Thyroid gland (tissue), 4 donors: ENCODE measurements at regions not wholly inside any gene's neighbourhood (a gene's known extent, or its start where the extent isn't known, plus 50 kb on each side); places are given as distances from the start of the nearest gene placed in this dataset.

Experiments used
- DNase-seq, 2 donors: peaks; one replicate each; pipeline ENCODE4 v3.0.0-alpha.2; 2019
- H3K27ac ChIP-seq, 3 donors: fragments of 200-600 bp; sonication (generic); 1 replicate in 2 of 3; 2 replicates in 1 of 3; pipeline ENCODE4 v1.5.1; 2016 to 2019; ENCODE audit warnings: mild to moderate bottlenecking in 1 of 3, moderate library complexity in 1 of 3
- H3K27me3 ChIP-seq: fragments of 200-600 bp; sonication (generic); one replicate; pipeline ENCODE4 v1.5.1; 2019
- H3K36me3 ChIP-seq, 2 donors: fragments of 200-600 bp; sonication (generic); one replicate each; pipeline ENCODE4 v1.5.1; 2016 to 2019
- H3K4me1 ChIP-seq, 2 donors: fragments of 200-600 bp; sonication (generic); one replicate each; pipeline ENCODE4 v1.5.1; 2017 to 2019
- H3K4me3 ChIP-seq, 3 donors: fragments of 200-600 bp; sonication (generic); replicated peaks in 1 of 3; 1 replicate in 2 of 3; 2 replicates in 1 of 3; pipeline ENCODE4 v1.5.1; 2016; ENCODE audit warnings: mild to moderate bottlenecking in 1 of 3
- H3K9me3 ChIP-seq: fragments of 200-600 bp; sonication (generic); one replicate; pipeline ENCODE4 v1.5.1; 2017
- POLR2A ChIP-seq, 2 donors: fragments of 450-650 bp; IDR thresholded peaks; one replicate each; pipeline ENCODE4 v1.6.1; 2017; ENCODE audit warnings: antibody characterized with exemption in 2 of 2, mild to moderate bottlenecking in 2 of 2, moderate library complexity in 1 of 2
- WGBS, 2 donors: methylation state at CpG; one replicate each; pipeline ENCODE4 v1.1.5; 2017; 5-methylcytosine and 5-hydroxymethylcytosine counted together
- intact Hi-C: fragments of 100-400 bp; cut with DNase I; formaldehyde crosslinking; loops from one replicate; pipeline ENCODE4 v1.15.1; 2023
- TF ChIP-seq, protein P1 (sequence below), 6 experiments: fragments of 200-600 bp in 3 of 6; fragments of 450-650 bp in 3 of 6; sonication (generic) in 3 of 6; IDR thresholded peaks; one replicate each; pipeline ENCODE4 v1.5.1; 2016 to 2019; ENCODE audit warnings: antibody characterized with exemption in 6 of 6, mild to moderate bottlenecking in 2 of 6, inconsistent platforms in 1 of 6, moderate library complexity in 1 of 6

DNA sequence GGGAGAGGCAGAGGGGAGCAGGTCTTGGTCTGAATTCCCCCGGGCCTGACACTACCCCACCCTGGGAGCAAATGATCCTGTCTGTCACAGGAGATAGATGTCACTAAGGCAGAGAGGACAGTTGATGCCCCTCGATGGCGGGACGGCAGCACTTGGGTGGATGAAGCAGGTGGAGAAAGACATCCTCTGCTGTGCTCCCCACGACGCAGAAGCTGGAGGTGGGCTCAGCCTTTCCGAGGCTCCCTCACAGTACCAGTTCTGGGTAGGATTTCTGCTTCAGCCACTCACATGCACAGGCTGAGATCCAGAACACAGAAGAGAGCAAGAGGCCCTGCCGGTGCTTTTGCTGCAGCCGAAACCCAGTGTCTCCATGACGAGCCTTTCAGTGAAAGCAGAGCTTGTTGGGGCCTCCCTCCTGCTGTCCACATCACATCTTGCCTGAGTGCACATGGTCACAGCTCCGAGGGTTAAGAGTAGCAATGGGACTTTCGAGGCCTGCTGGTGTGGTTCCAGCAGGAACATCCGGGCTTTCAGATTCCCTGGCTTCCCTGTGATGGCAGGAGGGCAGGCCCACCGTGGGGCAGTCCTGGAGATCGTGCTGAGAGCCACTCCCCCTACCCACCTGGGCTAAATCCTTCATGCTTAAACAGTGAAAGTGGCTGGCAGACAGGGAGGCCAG is 107.3 kb upstream of the PRR20G start:
- DNase-seq: no peak
- Histone ChIP-seq H3K4me3 (no peak overlapping the region), H3K4me1 (no peaks in the 10 kb centered on the region), H3K27ac (no peak overlapping the region), H3K27me3 (no peaks in the 10 kb centered on the region), H3K36me3 (no peaks in the 10 kb centered on the region), H3K9me3 (no peaks in the 10 kb centered on the region)
- TF ChIP-seq, protein P1, sequence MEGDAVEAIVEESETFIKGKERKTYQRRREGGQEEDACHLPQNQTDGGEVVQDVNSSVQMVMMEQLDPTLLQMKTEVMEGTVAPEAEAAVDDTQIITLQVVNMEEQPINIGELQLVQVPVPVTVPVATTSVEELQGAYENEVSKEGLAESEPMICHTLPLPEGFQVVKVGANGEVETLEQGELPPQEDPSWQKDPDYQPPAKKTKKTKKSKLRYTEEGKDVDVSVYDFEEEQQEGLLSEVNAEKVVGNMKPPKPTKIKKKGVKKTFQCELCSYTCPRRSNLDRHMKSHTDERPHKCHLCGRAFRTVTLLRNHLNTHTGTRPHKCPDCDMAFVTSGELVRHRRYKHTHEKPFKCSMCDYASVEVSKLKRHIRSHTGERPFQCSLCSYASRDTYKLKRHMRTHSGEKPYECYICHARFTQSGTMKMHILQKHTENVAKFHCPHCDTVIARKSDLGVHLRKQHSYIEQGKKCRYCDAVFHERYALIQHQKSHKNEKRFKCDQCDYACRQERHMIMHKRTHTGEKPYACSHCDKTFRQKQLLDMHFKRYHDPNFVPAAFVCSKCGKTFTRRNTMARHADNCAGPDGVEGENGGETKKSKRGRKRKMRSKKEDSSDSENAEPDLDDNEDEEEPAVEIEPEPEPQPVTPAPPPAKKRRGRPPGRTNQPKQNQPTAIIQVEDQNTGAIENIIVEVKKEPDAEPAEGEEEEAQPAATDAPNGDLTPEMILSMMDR (IDR thresholded peaks at IDR 0.05): no peak
- TF ChIP-seq POLR2A (IDR thresholded peaks at IDR 0.05): no peak
- 59 to 91% methylated on average over 11 to 14 of the region's 15 CpGs for WGBS, 2 donors
- intact Hi-C loops: no loop called here

DNA sequence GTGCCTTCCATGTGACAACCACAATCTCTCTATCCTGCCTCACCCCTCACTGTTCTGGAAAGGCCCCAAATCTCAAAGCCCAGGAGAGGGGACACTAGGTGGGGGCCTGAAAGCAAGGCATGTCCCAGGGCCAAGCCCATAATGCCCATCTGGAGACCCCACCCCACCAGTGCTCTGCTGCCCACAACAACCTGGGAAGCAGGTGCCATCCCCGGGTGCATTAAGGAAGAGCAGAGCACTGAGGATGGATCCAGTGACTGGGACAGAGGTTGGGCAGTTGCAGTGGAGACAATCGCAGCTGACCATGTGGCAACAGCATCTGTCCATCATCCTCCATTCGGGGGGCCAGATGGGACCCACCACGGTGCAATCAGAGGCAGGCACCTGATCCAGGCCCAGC is 106.2 kb upstream of the PRR20G start:
- Histone ChIP-seq H3K9me3 (no peaks in the 10 kb centered on the region), H3K4me1 (no peaks in the 10 kb centered on the region), H3K36me3 (no peaks in the 10 kb centered on the region), H3K27me3 (no peaks in the 10 kb centered on the region), H3K27ac (no peak overlapping the region), H3K4me3 (no peak overlapping the region)
- intact Hi-C loops: no loop called here
- TF ChIP-seq, protein P1 (IDR thresholded peaks at IDR 0.05): no peak
- TF ChIP-seq POLR2A (IDR thresholded peaks at IDR 0.05): no peak
- 74 to 93% methylated on average over 4 of the region's 4 CpGs for WGBS, 2 donors
- no peak for DNase-seq

DNA sequence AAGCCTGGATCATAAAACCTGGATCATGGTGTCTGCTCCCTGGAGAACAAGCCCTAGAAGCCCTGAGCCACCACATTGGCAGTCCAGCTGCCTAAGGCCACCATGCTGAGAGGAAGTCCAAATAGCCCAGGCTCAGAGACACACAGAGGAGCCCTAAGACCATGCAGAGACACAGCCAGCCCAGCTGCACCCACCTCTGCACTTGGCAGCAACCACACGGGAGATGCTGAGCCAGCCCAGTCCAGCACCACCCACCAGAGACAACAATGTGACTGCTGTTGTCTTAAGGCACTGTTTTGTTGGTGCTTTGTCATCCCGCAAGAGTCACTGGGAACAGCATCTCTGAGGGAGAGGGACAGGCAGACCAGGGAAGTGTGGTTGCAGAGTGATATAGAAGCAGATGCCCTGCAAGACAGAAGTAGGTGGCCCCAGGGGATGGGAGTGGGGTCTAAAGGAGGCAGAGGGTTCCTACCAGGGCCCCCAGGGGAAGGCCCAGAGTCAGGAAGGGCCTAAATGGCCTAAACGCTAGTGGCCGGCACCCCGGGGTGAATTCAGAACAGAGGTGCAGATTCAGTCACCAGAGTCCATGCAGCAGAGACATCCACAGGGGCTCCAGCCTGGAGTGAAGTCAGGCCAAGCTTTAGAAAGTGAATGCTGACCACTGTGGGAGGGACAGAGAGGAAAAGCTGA is 105.4 kb upstream of the PRR20G start:
- Histone ChIP-seq H3K27ac (no peak overlapping the region), H3K27me3 (no peaks in the 10 kb centered on the region), H3K36me3 (no peaks in the 10 kb centered on the region), H3K9me3 (no peaks in the 10 kb centered on the region), H3K4me1 (no peaks in the 10 kb centered on the region), H3K4me3 (no peak overlapping the region)
- intact Hi-C loops: no loop called here
- 67 to 72% methylated on average over 4 to 5 of the region's 5 CpGs for WGBS, 2 donors
- TF ChIP-seq, protein P1 (IDR thresholded peaks at IDR 0.05): no peak
- TF ChIP-seq POLR2A (IDR thresholded peaks at IDR 0.05): no peak
- DNase-seq: no peak

DNA sequence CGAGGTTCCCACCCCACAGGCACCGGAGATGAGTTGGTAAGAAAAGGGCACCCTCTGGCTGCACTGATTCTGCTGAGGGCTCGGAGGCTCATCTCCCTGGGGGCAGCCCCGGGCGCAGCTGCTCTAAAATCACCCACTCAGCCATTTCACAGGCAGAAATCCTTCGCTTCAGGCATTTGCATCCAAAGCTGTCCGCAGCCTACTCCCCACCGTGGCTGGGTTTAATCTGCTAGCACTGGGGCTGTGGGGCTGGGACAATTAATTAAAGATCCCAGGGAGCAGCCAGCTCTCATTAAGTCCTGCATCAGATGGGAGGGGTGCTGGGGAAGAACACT is 104.3 kb upstream of the PRR20G start:
- H3K4me3 ChIP-seq: no peak overlapping the region
- H3K9me3 ChIP-seq: no peaks in the 10 kb centered on the region
- H3K27me3 ChIP-seq: no peaks in the 10 kb centered on the region
- DNase-seq: no peak
- no peak for TF ChIP-seq POLR2A (IDR thresholded peaks at IDR 0.05)
- TF ChIP-seq, protein P1 (IDR thresholded peaks at IDR 0.05): no peak
- H3K36me3 ChIP-seq: no peaks in the 10 kb centered on the region
- no peaks in the 10 kb centered on the region for H3K4me1 ChIP-seq
- 52 to 74% methylated on average over 8 of the region's 8 CpGs for WGBS, 2 donors
- H3K27ac ChIP-seq: no peak overlapping the region
- intact Hi-C loops: no loop called here

DNA sequence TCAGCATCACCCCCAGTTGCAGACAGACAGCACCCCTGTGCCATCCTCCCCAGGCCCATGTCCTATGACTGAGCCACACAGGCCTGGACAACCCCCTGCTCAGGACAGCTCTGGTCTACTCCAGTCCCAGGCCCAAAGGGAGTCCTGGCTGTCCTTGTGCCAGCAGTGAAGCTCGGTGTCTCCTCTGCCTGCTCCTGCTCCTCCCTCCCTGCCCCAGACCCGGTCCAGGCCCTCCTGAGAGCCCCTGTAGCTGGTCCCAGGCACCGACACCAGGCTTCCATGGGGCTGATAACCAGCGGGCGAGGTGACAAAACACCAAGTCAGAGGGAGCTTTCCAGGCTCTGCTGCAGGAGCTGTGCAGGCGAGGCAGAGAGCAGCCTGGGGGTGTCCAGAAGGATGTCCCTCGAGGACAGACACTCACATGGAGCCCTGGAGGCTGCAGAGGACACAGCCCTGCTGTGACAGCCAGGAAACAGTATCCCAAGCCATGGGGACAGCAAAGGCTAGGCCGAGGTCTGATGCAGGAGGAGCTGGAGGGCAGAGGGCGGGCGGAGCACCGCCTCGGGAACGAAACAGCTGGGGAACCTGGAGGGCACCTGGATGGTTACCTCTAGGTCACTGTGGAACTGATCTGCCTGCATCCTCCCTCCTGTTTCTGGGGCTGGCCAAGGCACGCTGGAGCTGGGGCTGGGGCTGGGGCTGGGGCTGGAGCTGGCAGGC is 103.8 kb upstream of the PRR20G start:
- WGBS, 2 donors: 75 to 83% methylated on average over 11 of the region's 14 CpGs
- no peak overlapping the region for H3K4me3 ChIP-seq
- no peaks in the 10 kb centered on the region for H3K27me3 ChIP-seq
- TF ChIP-seq, protein P1 (IDR thresholded peaks at IDR 0.05): no peak
- TF ChIP-seq POLR2A (IDR thresholded peaks at IDR 0.05): no peak
- intact Hi-C loops: no loop called here
- no peaks in the 10 kb centered on the region for H3K9me3 ChIP-seq
- DNase-seq: no peak
- no peak overlapping the region for H3K27ac ChIP-seq
- no peaks in the 10 kb centered on the region for H3K4me1 ChIP-seq
- H3K36me3 ChIP-seq: no peaks in the 10 kb centered on the region
